Left lung (tissue), 4 donors: ENCODE measurements at regions not wholly inside any gene's neighbourhood (a gene's known extent, or its start where the extent isn't known, plus 50 kb on each side); places are given as distances from the start of the nearest gene placed in this dataset.
A peak's percentile ranks its signal among the peaks of the same experiment; 100 is the strongest.

ENCODE experiments used
- ATAC-seq: fragments of 200-7000 bp; cut with Tn5 transposase; one replicate; pipeline ENCODE4 v1.9.1; 2020; ENCODE audit warnings: moderate library complexity
- DNase-seq, 4 donors: peaks; one replicate each; pipeline ENCODE4 v3.0.0-alpha.2; 2013 to 2020
- H3K27ac ChIP-seq, 2 donors: fragments of 200-600 bp; sonication (generic) in 1 of 2; one replicate each; pipeline versions ENCODE4 v1.5.0 to v1.8.0; 2020 to 2021
- H3K27me3 ChIP-seq, 2 donors: fragments of 200-600 bp; sonication (generic) in 1 of 2; one replicate each; pipeline versions ENCODE4 v1.5.0 to v1.8.0; 2020 to 2021
- H3K36me3 ChIP-seq, 2 donors: fragments of 200-600 bp; sonication (generic) in 1 of 2; one replicate each; pipeline versions ENCODE4 v1.5.0 to v1.8.0; 2020 to 2021
- H3K4me1 ChIP-seq, 2 donors: fragments of 200-600 bp; one replicate each; pipeline ENCODE4 v1.8.0; 2021
- H3K4me3 ChIP-seq, 2 donors: fragments of 200-600 bp; sonication (generic) in 1 of 2; one replicate each; pipeline versions ENCODE4 v1.5.0 to v1.8.0; 2020 to 2021; ENCODE audit warnings: mild to moderate bottlenecking in 1 of 2
- H3K9me3 ChIP-seq, 2 donors: fragments of 200-600 bp; sonication (generic) in 1 of 2; one replicate each; pipeline versions ENCODE4 v1.5.0 to v1.8.0; 2020 to 2021
- intact Hi-C, 2 donors: fragments of 100-400 bp; cut with DNase I; formaldehyde crosslinking; loops; one replicate each; pipeline versions ENCODE4 v1.11.2 to v1.14.2; 2022
- TF ChIP-seq, protein P1 (sequence below), 2 donors: fragments of 200-600 bp; sonication (generic) in 1 of 2; IDR thresholded peaks; one replicate each; pipeline versions ENCODE4 v1.5.0 to v1.8.0; 2021; ENCODE audit warnings: antibody characterized with exemption in 2 of 2
- donor health status: DM: no; HTN: yes; CAD: no.
- donor health status: DM: no; HTN: no; CAD: no.

DNA sequence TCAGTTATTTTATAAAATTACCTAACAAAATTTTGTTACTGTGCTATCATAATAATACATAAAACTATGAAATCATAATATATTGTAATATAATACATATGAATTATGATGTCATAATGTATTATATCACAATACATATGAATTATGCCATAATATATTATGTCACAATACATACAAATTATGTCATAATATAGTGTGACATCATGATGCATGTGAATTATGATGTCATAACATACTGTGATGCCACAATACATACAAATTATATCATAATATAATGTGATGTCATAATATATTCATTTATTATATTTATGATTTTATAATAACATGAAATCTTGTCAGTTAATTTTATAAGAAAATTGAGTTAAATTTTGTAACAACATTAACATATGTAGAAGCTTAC lies 2021.6 kb downstream of the TP53TG3F start:
- Histone ChIP-seq H3K36me3 (no peaks in the 10 kb centered on the region), H3K27ac (no peak overlapping the region), H3K9me3 (peaks cover 0 to 27% of the 10 kb centered on the region in 2 donors), H3K4me3 (no peak overlapping the region), H3K4me1 (no peaks in the 10 kb centered on the region), H3K27me3 (no peaks in the 10 kb centered on the region)
- TF ChIP-seq, protein P1, sequence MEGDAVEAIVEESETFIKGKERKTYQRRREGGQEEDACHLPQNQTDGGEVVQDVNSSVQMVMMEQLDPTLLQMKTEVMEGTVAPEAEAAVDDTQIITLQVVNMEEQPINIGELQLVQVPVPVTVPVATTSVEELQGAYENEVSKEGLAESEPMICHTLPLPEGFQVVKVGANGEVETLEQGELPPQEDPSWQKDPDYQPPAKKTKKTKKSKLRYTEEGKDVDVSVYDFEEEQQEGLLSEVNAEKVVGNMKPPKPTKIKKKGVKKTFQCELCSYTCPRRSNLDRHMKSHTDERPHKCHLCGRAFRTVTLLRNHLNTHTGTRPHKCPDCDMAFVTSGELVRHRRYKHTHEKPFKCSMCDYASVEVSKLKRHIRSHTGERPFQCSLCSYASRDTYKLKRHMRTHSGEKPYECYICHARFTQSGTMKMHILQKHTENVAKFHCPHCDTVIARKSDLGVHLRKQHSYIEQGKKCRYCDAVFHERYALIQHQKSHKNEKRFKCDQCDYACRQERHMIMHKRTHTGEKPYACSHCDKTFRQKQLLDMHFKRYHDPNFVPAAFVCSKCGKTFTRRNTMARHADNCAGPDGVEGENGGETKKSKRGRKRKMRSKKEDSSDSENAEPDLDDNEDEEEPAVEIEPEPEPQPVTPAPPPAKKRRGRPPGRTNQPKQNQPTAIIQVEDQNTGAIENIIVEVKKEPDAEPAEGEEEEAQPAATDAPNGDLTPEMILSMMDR (IDR thresholded peaks at IDR 0.05) = no peak
- no peak for DNase-seq
- intact Hi-C loops = no loop called here
- no peak for ATAC-seq

DNA sequence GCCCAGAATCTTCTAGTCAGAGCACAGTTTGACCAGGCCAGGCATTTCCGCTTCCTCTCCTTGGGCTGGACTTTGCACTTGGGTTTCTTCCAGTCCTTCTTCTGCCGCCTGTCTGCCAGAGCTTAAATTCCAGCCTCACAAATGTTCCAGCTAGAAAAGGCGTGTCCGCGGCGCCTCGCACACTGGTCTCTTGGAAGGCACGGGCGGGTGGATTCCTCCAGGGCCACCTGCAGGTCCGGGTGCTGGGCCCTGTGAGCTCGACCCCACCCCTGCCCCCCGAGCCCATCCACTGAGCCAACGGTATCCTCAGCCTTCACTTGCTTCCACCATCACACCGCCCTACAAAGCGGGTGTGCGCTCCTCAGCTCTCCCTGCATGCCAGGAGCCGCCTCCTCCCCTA lies 2026.5 kb downstream of the TP53TG3F start:
- no peaks in the 10 kb centered on the region for H3K4me1 ChIP-seq
- TF ChIP-seq, protein P1 (IDR thresholded peaks at IDR 0.05) = no peak
- no peaks in the 10 kb centered on the region for H3K27me3 ChIP-seq
- H3K27ac ChIP-seq = no peak overlapping the region
- H3K9me3 ChIP-seq = peaks cover 0 to 23% of the 10 kb centered on the region in 2 donors
- H3K36me3 ChIP-seq = no peaks in the 10 kb centered on the region
- H3K4me3 ChIP-seq = no peak overlapping the region
- DNase-seq (no peak), ATAC-seq (no peak)
- intact Hi-C loops = no loop called here

DNA sequence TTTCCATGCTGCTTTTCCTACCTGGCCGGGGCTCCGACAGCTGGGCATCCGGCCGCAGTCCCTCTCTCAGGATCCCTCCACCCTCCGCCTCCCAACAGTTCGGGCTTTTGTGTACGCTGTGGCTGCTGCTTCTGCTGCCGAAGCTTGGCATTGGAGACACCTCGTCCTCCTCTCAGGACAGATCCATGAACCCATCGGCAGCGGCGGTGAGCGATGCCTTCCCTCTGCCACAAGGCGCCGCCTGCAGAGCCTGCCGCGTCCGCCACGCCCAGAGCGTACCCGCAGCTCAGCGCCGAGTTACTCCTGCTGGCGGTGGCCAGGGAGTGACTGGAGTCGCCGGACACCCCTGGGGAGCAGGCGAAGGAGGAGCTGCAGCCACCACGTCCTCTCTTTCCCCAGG lies 2032.8 kb downstream of the TP53TG3F start:
- intact Hi-C loops = no loop called here
- peaks cover 0 to 3% of the 10 kb centered on the region in 2 donors for H3K9me3 ChIP-seq
- no peaks in the 10 kb centered on the region for H3K27me3 ChIP-seq
- H3K36me3 ChIP-seq = no peaks in the 10 kb centered on the region
- ATAC-seq (no peak), DNase-seq (no peak)
- no peak overlapping the region for H3K4me3 ChIP-seq
- H3K4me1 ChIP-seq = no peaks in the 10 kb centered on the region
- TF ChIP-seq, protein P1 (IDR thresholded peaks at IDR 0.05) = no peak
- no peak overlapping the region for H3K27ac ChIP-seq

DNA sequence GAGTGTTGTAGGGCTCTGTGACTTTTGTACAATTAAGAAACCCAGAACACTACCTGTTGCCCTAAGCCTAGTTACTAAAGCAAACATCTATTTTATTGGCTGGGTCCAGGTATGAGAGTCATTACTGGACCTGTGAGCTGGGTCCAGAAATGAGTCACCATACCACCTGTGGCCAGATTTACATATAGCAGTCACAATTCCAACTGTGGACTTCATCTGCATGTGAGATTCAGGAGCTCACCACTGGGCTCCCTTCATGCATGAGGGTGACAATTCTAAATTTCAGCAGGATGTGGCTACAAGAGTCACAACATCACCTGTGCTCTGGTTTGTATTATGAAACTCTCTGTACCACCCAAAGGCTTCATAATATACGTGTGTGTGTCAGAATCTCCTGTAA lies 2038.0 kb downstream of the TP53TG3F start:
- H3K4me3 ChIP-seq = no peak overlapping the region
- H3K36me3 ChIP-seq = no peaks in the 10 kb centered on the region
- H3K4me1 ChIP-seq = no peaks in the 10 kb centered on the region
- ATAC-seq = no peak
- no peak for DNase-seq
- H3K9me3 ChIP-seq = peaks cover 0 to 33% of the 10 kb centered on the region in 2 donors
- H3K27ac ChIP-seq = no peak overlapping the region
- intact Hi-C loops = no loop called here
- H3K27me3 ChIP-seq = no peaks in the 10 kb centered on the region
- TF ChIP-seq, protein P1 (IDR thresholded peaks at IDR 0.05) = no peak

DNA sequence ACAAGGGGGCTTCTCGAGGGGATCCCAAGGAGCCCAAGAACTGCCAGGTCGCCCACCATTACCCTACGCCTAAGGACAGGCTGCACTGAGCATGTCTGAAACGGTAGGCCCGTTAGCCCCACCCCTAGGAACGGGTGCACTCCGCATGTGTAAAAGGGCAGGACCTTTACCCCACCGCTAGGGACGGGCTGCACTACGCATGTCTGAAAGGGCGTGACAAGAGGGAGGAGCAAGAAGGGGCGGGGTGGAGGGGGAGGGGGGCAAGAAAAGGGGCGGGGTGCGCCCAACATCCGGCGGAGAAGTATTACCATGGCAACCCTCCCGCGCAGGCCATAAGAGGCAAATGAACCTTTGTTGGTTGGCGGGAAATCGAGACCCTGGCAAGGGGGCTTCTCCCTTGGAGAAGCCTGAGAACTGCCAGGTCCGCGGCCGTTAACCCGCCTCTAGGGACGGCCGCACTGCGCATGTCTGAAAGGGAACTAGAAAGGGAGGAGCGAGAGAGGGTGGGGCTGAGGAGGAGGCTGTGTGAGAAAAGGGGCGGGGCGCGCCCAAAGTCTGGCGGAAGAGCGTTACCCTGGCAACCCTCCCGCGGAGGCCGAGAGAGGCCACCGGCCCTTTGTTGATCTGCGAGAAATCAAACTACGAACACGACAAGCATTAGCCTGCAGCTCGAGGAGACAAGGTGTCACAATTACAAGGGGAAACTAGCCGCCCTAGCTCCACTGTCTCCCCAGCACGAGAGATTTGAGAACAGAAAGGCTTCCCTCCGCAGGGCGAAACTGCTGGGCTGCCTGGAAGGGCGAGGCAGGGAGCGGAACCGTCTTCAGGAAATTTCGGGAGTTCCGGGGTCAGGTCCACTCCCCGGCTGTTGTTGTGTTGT lies 2046.8 kb downstream of the TP53TG3F start:
- intact Hi-C loops = no loop called here
- no peak for ATAC-seq
- TF ChIP-seq, protein P1 (IDR thresholded peaks at IDR 0.05) = no peak

More for the DNA sequence above, 2046.8 kb downstream of the TP53TG3F start:
- Histone ChIP-seq H3K27ac (no peak overlapping the region), H3K9me3 (peaks cover 0 to 29% of the 10 kb centered on the region in 2 donors), H3K36me3 (no peaks in the 10 kb centered on the region), H3K27me3 (no peaks in the 10 kb centered on the region), H3K4me3 (no peak overlapping the region), H3K4me1 (no peaks in the 10 kb centered on the region)
- DNase-seq = peak in 1 of 4 donors; percentile 72
